H1 (cell line): ENCODE measurements at regions not wholly inside any gene's neighbourhood (a gene's known extent, or its start where the extent isn't known, plus 50 kb on each side); places are given as distances from the start of the nearest gene placed in this dataset.

Experiments
- CTCF ChIA-PET: fragments of 300-600 bp; sonication (Branson Sonifier 250); formaldehyde crosslinking; loops from one replicate; lab custom pipeline; 2021; ENCODE audit not compliant: partially characterized antibody; lab: Charles Lee
- POLR2A ChIA-PET: fragments of 300-600 bp; sonication (Branson Sonifier 250); formaldehyde crosslinking; loops from one replicate; lab custom pipeline; 2021; ENCODE audit warnings: inconsistent platforms; ENCODE audit not compliant: partially characterized antibody; lab: Charles Lee
- DNase-seq, 2 experiments: peaks; one replicate each; pipeline versions ENCODE4 v3.0.0 to v3.0.0-alpha.2; 2010 to 2022; ENCODE audit warnings: low spot score in 2 of 2, low read depth in 1 of 2, mixed read lengths in 1 of 2
- FAIRE-seq: peaks from 2 replicates; lab custom pipeline; 2011; peaks lifted over from hg19 to GRCh38; lab: Jason Lieb, UNC
- H2AFZ ChIP-seq: 2 replicates; pipeline ENCODE4 v1.8.1; 2012; ENCODE audit warnings: low read length, inconsistent platforms
- H2AK5ac ChIP-seq: 2 replicates; pipeline ENCODE4 v1.6.1; 2013; ENCODE audit warnings: low read depth, low read length
- H2BK120ac ChIP-seq: replicated peaks from 2 replicates; pipeline ENCODE3; 2013; ENCODE audit warnings: low read depth, low read length, inconsistent platforms
- H2BK12ac ChIP-seq: 2 replicates; pipeline ENCODE4 v1.6.1; 2013; ENCODE audit warnings: low read depth, low read length
- H2BK15ac ChIP-seq: 2 replicates; pipeline ENCODE4 v1.6.1; 2013; ENCODE audit warnings: low read length
- H2BK20ac ChIP-seq: 2 replicates; pipeline ENCODE4 v1.6.1; 2013; ENCODE audit warnings: low read length
- H2BK5ac ChIP-seq: 2 replicates; pipeline ENCODE4 v1.6.1; 2013; ENCODE audit warnings: low read depth, low read length
- H3K14ac ChIP-seq: 2 replicates; pipeline ENCODE4 v1.6.1; 2013; ENCODE audit warnings: inconsistent platforms; ENCODE audit not compliant: insufficient read length
- H3K18ac ChIP-seq: 2 replicates; pipeline ENCODE4 v1.6.1; 2013; ENCODE audit warnings: low read length; ENCODE audit errors: extremely low read depth
- H3K23ac ChIP-seq: 2 replicates; pipeline ENCODE4 v1.6.1; 2013; ENCODE audit warnings: inconsistent platforms; ENCODE audit not compliant: insufficient read length
- H3K23me2 ChIP-seq: 2 replicates; pipeline ENCODE4 v1.6.1; 2013; ENCODE audit warnings: low read depth, low read length
- H3K27ac ChIP-seq: 2 replicates; pipeline ENCODE4 v1.6.1; 2011; ENCODE audit warnings: low read depth, low read length, inconsistent platforms
- H3K27me3 ChIP-seq, 4 experiments: replicated peaks in 1 of 4; 1 replicate in 1 of 4; 2 replicates in 3 of 4; pipeline versions ENCODE4 v1.6.1 to v1.8.1; 2011 to 2013; ENCODE audit warnings: low read length in 3 of 4, mild to moderate bottlenecking in 3 of 4, inconsistent platforms in 2 of 4, mixed read lengths in 2 of 4, moderate library complexity in 1 of 4; ENCODE audit not compliant: control insufficient read depth in 3 of 4, insufficient read depth in 3 of 4; ENCODE audit errors: extremely low read depth in 1 of 4
- H3K36me3 ChIP-seq, 4 experiments: 2 replicates each; pipeline versions ENCODE4 v1.6.1 to v1.8.1; 2011 to 2013; ENCODE audit warnings: mild to moderate bottlenecking in 4 of 4, low read length in 3 of 4, moderate library complexity in 2 of 4, control low read depth in 1 of 4, inconsistent platforms in 1 of 4; ENCODE audit not compliant: insufficient read depth in 4 of 4, control insufficient read depth in 2 of 4
- H3K4ac ChIP-seq: replicated peaks from 2 replicates; pipeline ENCODE3; 2013; ENCODE audit warnings: low read length, low read depth, mixed read lengths, inconsistent platforms; ENCODE audit not compliant: insufficient read length
- H3K4me1 ChIP-seq, 4 experiments: replicated peaks in 1 of 4; 1 replicate in 1 of 4; 2 replicates in 3 of 4; pipeline versions ENCODE4 v1.6.1 to v1.8.1; 2011 to 2013; ENCODE audit warnings: low read length in 3 of 4, inconsistent platforms in 2 of 4, mixed read lengths in 1 of 4; ENCODE audit not compliant: insufficient read depth in 4 of 4, control insufficient read depth in 3 of 4
- H3K4me2 ChIP-seq, 2 experiments: 2 replicates each; pipeline versions ENCODE4 v1.6.1 to v1.8.1; 2011 to 2013; ENCODE audit warnings: low read depth in 2 of 2, low read length in 2 of 2, control low read depth in 1 of 2, inconsistent platforms in 1 of 2, mild to moderate bottlenecking in 1 of 2; ENCODE audit not compliant: insufficient read depth in 1 of 2
- H3K4me3 ChIP-seq, 4 experiments: fragments of 200-600, 300-600 bp in 1 of 4; sonication (generic), shearing (Covaris generic), sonication (Bioruptor Twin) in 1 of 4; 2 replicates each; pipeline versions ENCODE4 v1.5.1 to v1.8.1; 2011 to 2016; ENCODE audit warnings: low read length in 4 of 4, low read depth in 3 of 4, control low read depth in 2 of 4, inconsistent platforms in 2 of 4, mild to moderate bottlenecking in 2 of 4, mixed read lengths in 1 of 4, moderate library complexity in 1 of 4; ENCODE audit not compliant: insufficient read depth in 2 of 4; ENCODE audit errors: extremely low read depth in 1 of 4
- H3K56ac ChIP-seq: replicated peaks from 2 replicates; pipeline ENCODE3; 2013; ENCODE audit warnings: low read depth, mild to moderate bottlenecking, mixed read lengths, low read length, inconsistent platforms; ENCODE audit not compliant: insufficient read length
- H3K79me1 ChIP-seq: 2 replicates; pipeline ENCODE4 v1.6.1; 2013; ENCODE audit warnings: low read depth, low read length, control low read depth
- H3K79me2 ChIP-seq, 2 experiments: 2 replicates each; pipeline versions ENCODE4 v1.6.1 to v1.8.1; 2012 to 2013; ENCODE audit warnings: low read length in 2 of 2, mild to moderate bottlenecking in 2 of 2, inconsistent platforms in 1 of 2; ENCODE audit not compliant: insufficient read depth in 2 of 2, control insufficient read depth in 1 of 2
- H3K9ac ChIP-seq, 4 experiments: replicated peaks in 1 of 4; 1 replicate in 1 of 4; 2 replicates in 3 of 4; pipeline versions ENCODE4 v1.6.1 to v1.8.1; 2011 to 2013; ENCODE audit warnings: low read depth in 3 of 4, low read length in 3 of 4, control low read depth in 2 of 4, mild to moderate bottlenecking in 2 of 4, moderate library complexity in 2 of 4, inconsistent platforms in 1 of 4; ENCODE audit errors: extremely low read depth in 1 of 4
- H3K9me3 ChIP-seq, 2 experiments: 2 replicates each; pipeline versions ENCODE4 v1.6.1 to v1.8.1; 2012 to 2013; ENCODE audit warnings: mild to moderate bottlenecking in 2 of 2, moderate library complexity in 2 of 2, control low read depth in 1 of 2, inconsistent platforms in 1 of 2, low read depth in 1 of 2, low read length in 1 of 2, mixed read lengths in 1 of 2; ENCODE audit not compliant: insufficient read depth in 2 of 2
- H4K20me1 ChIP-seq, 2 experiments: replicated peaks in 1 of 2; 2 replicates each; pipeline versions ENCODE3 to v1.8.1; 2011 to 2013; ENCODE audit warnings: inconsistent platforms in 2 of 2, low read length in 2 of 2, mild to moderate bottlenecking in 1 of 2; ENCODE audit not compliant: insufficient read depth in 2 of 2, control insufficient read depth in 1 of 2
- H4K5ac ChIP-seq: 2 replicates; pipeline ENCODE4 v1.6.1; 2013; ENCODE audit warnings: low read length, low read depth, mixed read lengths, inconsistent platforms; ENCODE audit not compliant: insufficient read length
- H4K8ac ChIP-seq: 2 replicates; pipeline ENCODE4 v1.8.0; 2013; ENCODE audit warnings: mild to moderate bottlenecking, moderate library complexity, low read length, inconsistent platforms; ENCODE audit not compliant: insufficient read depth; ENCODE audit errors: extremely low read depth
- H4K91ac ChIP-seq: replicated peaks from 2 replicates; pipeline ENCODE3; 2013; ENCODE audit warnings: low read length, mixed read lengths, inconsistent platforms; ENCODE audit not compliant: insufficient read length
- RFX5 ChIP-seq: IDR thresholded peaks from 2 replicates; pipeline ENCODE4 v1.6.1; 2011; ENCODE audit warnings: low read depth, low read length, improper control_type of control experiment, borderline replicate concordance
- SUZ12 ChIP-seq: fragments of 200-600 bp; sonication (generic); IDR thresholded peaks from 2 replicates; pipeline ENCODE4 v1.6.1; 2012; ENCODE audit warnings: mild to moderate bottlenecking, inconsistent platforms, low read length, moderate library complexity, mixed read lengths
- WGBS, 2 experiments: shearing (Covaris generic) in 1 of 2; methylation state at CpG; one replicate each; pipeline versions ENCODE4 v1.1.6 to v1.1.7; 2013 to 2015; ENCODE audit warnings: low lambda C conversion rate in 2 of 2, mixed read lengths in 2 of 2, inconsistent platforms in 1 of 2, low coverage in 1 of 2, missing lambda C conversion rate in 1 of 2; ENCODE audit not compliant: insufficient replicate concordance in 2 of 2, insufficient coverage in 1 of 2, insufficient read length in 1 of 2; ENCODE audit errors: extremely low coverage in 1 of 2, missing lambda C conversion rate in 1 of 2; 5-methylcytosine and 5-hydroxymethylcytosine counted together
- TF ChIP-seq, protein P1 (sequence below): IDR thresholded peaks from 2 replicates; pipeline ENCODE4 v1.6.1; 2011; ENCODE audit warnings: low read length, improper control_type of control experiment

DNA sequence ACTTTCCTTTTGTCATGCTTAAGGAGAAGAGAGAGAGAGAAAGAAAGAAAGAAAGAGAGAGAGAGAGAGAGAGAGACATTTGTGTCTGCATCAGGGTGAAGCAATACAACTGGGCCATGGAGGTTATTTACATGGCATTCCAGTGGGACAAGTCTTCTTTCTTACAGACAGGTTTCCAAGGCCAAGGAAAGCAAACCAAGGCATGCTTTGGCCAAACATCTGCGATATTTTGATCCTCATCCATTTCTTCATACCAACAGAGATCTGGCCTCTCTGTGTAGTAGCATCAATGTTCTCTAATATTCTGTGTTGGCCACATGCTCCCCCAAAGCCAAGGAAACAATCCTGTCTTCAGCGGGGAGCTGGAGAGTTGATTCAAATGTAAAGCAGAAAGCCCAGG is 292.1 kb downstream of the SETD4 start:
- no peak overlapping the region for H3K9ac ChIP-seq
- H3K18ac ChIP-seq: no peak overlapping the region
- no peak overlapping the region for H3K23ac ChIP-seq
- H3K4me3 ChIP-seq: no peak overlapping the region
- H3K9me3 ChIP-seq: no peaks in the 10 kb centered on the region
- H3K79me1 ChIP-seq: no peaks in the 10 kb centered on the region
- peaks cover 0 to 7% (median 0%) of the 10 kb centered on the region in 4 experiments; a peak in 1 of 7 replicates for H3K4me1 ChIP-seq
- no peaks in the 10 kb centered on the region for H3K27me3 ChIP-seq
- H2BK12ac ChIP-seq: no peak overlapping the region; the same call in 1 of the 2 replicates
- H2AFZ ChIP-seq: peak overlapping the region; percentile 72; the same call in 1 of the 2 replicates
- no peak overlapping the region for H2BK15ac ChIP-seq
- H3K14ac ChIP-seq: no peak overlapping the region
- 69% methylated on average over 2 of the region's 2 CpGs; no CpG with 5 or more reads in 1 of the 2 experiments for WGBS, 2 experiments
- H2AK5ac ChIP-seq: no peak overlapping the region
- H4K91ac ChIP-seq: no peak overlapping the region
- H3K4ac ChIP-seq: no peak overlapping the region
- no peak overlapping the region for H3K27ac ChIP-seq
- ChIA-PET POLR2A (no interaction called here), CTCF (interaction anchor here (1.0 kb wide), 1 partner anchor 61 kb away, joined by 3 read pairs; no protein-coding TSS in a partner anchor)
- TF ChIP-seq RFX5 (no peak), SUZ12 (no peak)
- TF ChIP-seq, protein P1, sequence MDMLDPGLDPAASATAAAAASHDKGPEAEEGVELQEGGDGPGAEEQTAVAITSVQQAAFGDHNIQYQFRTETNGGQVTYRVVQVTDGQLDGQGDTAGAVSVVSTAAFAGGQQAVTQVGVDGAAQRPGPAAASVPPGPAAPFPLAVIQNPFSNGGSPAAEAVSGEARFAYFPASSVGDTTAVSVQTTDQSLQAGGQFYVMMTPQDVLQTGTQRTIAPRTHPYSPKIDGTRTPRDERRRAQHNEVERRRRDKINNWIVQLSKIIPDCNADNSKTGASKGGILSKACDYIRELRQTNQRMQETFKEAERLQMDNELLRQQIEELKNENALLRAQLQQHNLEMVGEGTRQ: no peak
- DNase-seq (no peak), FAIRE-seq (no peak)
- H2BK5ac ChIP-seq: no peak overlapping the region
- H3K36me3 ChIP-seq: no peaks in the 10 kb centered on the region
- H3K79me2 ChIP-seq: no peaks in the 10 kb centered on the region
- H3K4me2 ChIP-seq: no peak overlapping the region
- no peak overlapping the region for H2BK120ac ChIP-seq
- H3K56ac ChIP-seq: no peak overlapping the region
- H3K23me2 ChIP-seq: no peaks in the 10 kb centered on the region
- H4K8ac ChIP-seq: no peak overlapping the region
- H4K20me1 ChIP-seq: no peaks in the 10 kb centered on the region
- H2BK20ac ChIP-seq: no peak overlapping the region
- H4K5ac ChIP-seq: no peak overlapping the region
